T-helper 9 cell (primary cell): ENCODE measurements at regions not wholly inside any gene's neighbourhood (a gene's known extent, or its start where the extent isn't known, plus 50 kb on each side); places are given as distances from the start of the nearest gene placed in this dataset.
"Not testable (repeated sequence)": the region's sequence is repeated elsewhere in the genome, so short reads cannot be mapped to it uniquely, and the experiment has no call there.

Experiments used
- DNase-seq: peaks from one replicate; pipeline ENCODE4 v3.0.0-alpha.2; 2020

- DNase-seq = not testable (repeated sequence)
Observed at GRCh38 chr11:123344188-123344587, 85.9 kb upstream of the GRAMD1B start.

- no peak for DNase-seq
Observed at GRCh38 chr11:123338997-123339752, 90.9 kb upstream of the GRAMD1B start.

- no peak for DNase-seq
Observed at GRCh38 chr11:123338266-123338800, 91.7 kb upstream of the GRAMD1B start.

DNA sequence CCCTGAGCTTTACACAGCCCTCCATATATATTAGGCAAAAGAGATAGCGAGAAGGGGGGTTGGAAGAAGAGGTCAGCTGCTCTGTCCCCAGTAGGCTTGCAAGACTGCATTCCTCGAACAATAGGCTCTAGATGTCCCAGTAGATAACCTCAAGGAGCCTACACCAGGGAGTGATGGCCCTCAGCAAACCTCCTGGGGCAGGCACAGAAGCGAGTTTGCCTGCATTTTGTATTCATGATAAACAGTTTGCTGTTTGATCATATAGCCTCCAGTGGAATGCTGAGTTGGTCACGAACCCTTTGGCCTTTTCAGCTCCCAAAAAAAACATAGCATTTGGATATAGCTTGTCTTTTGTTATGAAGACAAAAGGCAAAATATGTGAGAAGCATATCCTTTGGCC lies 95.1 kb upstream of the GRAMD1B start:
- no peak for DNase-seq

DNA sequence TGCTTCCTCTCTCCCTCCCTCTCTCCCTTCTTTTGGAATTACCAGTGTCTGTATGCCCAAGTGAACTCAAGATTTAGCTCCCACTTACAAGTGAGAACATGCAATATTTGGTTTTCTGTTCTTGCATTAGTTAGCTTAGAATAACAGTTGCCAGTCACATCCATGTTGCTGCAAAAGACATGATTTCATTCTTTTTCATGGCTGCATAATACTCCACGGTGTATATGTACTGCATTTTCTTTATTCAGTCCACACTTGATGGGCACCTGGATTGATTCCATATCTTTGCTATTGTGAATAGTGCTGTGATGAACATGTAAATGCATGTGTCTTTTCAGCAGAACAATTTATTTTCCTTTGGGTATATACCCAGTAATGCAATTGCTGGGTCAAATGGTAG lies 97.5 kb upstream of the GRAMD1B start:
- not testable (repeated sequence) for DNase-seq

DNA sequence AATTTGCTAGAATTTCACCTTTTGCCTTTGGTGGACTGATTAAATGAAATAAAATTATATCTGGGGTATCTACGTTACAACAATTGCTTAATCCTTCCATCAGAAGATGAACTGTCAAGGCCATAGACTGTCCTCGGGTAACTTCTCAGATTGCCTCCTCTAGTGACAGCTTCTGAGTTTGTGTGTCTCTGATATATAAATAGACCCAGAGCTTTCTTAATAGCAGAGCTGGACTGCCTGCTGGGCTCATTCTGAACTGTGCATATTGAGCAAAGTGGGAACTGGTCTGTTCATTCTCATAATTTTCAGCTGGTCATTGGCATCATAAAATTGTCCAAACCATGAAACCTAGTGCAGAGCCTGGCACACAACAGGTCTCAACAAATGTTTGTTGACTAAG lies 99.1 kb upstream of the GRAMD1B start:
- no peak for DNase-seq

DNA sequence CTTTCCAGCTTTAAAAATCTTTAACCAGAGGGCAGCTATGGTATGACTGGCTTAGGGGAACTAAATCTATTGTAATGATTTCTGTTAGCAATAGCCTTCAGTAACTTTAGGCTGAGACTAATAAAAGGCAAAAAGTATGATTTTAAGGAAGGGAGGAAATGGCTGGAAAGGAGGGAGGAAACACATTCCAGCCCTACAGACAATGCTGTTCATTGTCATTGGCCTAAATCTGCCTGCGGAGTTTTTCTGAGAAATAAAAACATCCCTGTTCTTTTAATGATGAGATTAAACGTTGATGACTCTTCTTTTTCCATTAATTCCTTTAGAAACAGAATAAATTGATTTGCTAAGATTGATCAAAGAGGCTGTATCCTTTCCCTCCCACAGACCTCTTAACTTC lies 99.6 kb upstream of the GRAMD1B start:
- no peak for DNase-seq

GRCh38 chr11:123330071-123330470 lies 100.0 kb upstream of the GRAMD1B start:
- no peak for DNase-seq

DNA sequence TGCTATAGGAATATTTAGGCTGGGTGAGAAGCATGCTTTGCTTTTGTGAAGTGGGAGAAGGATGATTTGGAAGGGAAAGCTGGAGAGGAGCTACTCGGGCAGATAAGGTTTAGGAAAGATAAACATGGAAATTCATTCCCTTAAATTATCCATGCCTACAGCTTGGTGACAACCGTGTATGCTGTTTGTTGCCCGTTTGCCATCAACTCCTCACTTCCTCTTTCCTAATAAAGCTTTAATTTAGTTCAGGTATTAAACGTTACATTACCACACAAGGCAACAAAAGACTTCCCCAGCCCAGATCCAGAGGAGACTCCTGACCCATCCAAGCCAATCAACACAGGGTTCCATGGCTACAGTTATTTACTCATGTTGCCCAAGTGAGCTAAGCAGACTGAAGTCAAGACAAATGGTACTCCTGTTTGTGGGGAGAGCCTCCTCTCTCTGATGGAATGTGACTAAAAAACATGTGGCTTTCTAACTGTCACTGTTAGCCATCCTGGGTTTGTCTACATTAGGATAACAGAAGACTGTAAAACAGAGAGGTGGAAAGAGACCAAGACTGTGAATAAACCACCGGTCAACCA lies 101.7 kb upstream of the GRAMD1B start:
- DNase-seq = no peak

DNA sequence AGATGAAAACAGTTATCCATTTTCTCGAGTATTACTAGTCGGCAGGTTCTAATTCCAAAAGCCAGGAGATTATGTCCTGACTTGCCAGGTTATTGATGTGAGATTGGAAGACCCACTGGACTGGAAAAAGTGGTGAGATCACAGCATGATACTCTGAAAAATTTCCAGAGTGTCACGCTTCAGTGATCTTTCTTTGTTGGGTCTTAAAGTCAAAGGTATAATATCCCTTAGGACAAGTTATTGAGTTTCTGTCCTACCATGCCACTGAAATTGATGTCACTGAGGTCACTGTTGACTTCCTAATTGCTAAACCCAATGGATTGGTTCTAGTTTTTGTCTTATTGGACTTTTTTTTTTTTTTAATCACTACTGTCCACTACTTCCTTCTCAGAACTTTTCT lies 104.5 kb upstream of the GRAMD1B start:
- DNase-seq = no peak

- DNase-seq = no peak
Observed at GRCh38 chr11:123323568-123323967, 106.5 kb upstream of the GRAMD1B start.

GRCh38 chr11:123321636-123322035 lies 108.4 kb upstream of the GRAMD1B start:
- no peak for DNase-seq

DNA sequence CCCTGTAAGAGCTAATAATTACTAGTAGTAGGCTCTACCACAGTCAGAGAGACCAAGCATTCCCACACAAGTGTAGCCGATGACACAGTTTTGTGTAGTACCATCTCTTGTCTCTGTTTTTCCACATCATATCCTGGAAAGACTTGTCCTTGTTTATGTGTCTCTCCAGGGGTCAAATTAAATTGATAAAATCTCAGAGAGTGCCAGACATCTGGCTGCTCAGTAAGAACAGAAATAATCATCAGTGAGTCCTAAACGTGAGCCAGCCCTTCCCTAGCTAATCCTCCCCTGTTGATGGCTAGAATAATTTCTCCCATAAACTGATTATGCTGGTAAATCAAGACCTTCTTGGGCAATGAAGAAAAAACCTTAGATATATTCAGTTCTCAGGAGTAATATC lies 111.4 kb upstream of the GRAMD1B start:
- no peak for DNase-seq

GRCh38 chr11:123318132-123318531 lies 111.9 kb upstream of the GRAMD1B start:
- not testable (repeated sequence) for DNase-seq

GRCh38 chr11:123316003-123316402 lies 114.1 kb upstream of the GRAMD1B start:
- no peak for DNase-seq

DNA sequence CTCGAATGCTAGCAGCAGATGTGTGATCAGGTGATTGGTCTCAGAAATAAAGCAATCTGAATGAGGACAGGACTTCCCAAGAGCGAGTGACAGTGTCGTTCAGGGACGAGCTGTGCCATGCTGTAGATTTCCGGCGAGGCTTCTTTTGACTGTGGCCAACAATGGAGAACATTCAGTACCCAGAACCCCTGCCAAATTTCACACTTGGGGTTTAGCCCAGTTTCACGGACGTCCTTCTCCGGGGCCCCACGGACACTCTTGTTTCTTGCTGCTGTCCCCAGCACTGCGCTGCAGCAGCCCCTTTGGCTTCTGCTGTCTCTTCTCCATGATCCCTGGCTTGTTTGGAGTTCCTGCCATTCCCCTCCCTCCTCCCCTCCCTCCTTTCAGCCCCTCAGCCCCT lies 115.1 kb upstream of the GRAMD1B start:
- DNase-seq = no peak

DNA sequence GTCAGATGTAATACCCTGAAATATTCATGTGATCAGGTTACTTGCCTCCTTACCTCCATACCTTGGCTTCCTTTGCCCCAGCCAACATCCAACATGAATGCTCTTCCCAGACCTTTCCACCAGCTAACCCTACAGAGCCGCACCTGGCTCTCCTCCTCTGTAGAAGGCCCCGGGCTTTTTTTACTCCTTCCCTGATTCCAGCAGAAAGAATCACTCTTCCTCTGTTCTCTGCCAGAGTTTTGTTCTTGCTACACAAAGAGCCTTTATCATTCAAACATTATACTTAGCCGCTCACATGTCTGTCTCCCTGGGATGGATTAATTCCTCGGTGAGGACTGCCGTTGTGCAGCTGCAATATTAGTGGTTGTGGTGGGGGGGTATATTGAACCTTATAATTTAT lies 116.8 kb upstream of the GRAMD1B start:
- no peak for DNase-seq

DNA sequence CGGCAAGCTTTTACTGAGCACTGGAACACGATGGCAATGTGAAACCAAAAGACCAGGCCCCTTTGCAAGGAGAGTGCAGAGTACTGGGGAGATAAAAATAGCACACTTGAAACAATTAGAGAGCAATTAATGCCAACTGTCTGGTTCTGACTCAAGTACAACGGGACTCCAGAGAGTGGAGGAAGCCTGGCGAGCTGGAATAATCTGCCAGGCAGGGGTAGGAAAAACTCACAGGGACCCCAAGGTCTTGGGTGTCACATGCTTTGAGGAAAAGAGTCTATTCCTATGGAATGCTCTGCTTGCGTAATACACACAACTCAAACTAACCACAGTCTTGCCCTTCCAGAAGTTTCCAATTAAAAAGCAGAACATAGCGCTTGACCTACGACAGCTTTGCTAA lies 113.0 kb upstream of the CLMP start:
- no peak for DNase-seq

- DNase-seq = no peak
Observed at GRCh38 chr11:123307276-123307675, 112.2 kb upstream of the CLMP start.

DNA sequence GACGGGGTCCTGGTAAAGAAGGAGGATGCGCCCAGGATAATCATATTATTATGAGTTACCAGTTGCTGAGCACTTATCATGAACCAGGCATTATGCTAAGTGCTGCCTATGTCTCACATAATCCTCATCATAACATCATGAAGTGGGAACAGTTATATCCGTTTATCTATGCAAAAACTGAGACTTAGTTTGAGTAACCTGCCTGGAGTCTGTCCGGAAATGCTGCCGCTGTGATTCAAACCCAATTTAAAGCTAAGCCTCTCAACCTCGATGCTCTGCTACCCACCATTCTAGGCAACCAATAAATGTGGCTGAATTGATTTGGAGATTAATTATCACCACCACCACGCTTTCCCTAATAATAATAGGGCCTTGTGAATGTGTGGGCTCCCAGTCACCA lies 111.5 kb upstream of the CLMP start:
- DNase-seq = no peak

DNA sequence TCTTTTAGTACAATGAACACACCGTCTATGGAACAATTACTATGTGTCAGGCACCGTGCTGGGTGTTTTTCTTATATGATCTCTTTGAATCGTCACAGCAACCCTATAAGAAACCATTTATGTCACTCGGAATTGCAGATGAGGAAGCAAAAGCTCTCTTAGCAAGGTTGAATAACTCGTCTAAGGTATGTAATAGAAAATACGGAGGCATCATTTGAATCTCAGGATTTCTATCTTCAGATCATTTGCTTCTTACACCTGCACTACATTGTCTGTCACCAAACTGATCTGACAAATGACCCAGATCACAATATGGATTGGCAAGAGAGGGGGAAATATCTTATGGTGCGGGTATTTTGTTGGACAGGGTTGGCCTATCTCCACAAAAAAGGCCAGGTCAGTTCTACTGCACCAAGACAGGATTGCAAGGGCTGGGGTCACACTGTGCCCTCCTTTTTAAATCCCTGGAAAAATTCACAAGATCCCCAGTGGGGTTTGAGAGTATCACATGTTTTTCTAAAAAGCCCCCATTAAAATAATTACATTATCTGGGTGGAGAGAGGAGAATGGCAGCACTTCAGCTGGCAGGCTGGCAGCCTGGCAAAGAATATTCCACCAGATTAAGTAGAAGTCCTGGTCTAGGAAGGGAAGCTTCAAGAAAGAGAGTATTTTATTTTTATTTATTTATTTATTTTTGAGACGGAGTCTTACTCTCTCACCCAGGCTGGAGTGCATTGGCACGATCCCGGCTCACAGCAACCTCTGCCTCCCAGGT lies 110.7 kb upstream of the CLMP start:
- no peak for DNase-seq

- DNase-seq = no peak
Observed at GRCh38 chr11:123304828-123305466, 109.9 kb upstream of the CLMP start.

DNA sequence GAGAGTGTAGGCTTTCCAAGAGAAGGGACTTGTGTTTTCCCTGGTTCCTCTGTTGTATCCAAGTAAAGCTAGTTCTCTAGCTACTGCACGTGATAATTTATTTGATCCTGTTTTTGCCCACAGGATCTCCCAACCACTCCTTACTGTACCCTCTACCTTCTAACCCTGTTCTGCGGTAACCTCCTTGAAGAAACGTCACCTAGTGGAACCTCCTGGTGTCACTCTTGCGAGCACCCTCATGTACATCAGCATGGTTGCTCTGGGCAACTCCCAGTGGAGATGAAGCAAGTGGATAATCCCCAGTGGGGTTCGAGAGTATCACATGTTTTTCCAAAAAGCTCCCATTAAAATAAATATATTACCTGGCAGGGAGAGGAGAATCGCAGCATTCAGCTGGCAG lies 108.9 kb upstream of the CLMP start:
- no peak for DNase-seq
